Colonic mucosa (tissue), 4 donors: ENCODE measurements at regions not wholly inside any gene's neighbourhood (a gene's known extent, or its start where the extent isn't known, plus 50 kb on each side); places are given as distances from the start of the nearest gene placed in this dataset.

ENCODE experiments used
- DNase-seq: peaks from one replicate; pipeline ENCODE4 v3.0.0-alpha.2; 2020
- H3K27ac ChIP-seq: fragments of 200-600 bp; one replicate; pipeline ENCODE4 v1.8.0; 2021
- H3K27me3 ChIP-seq: fragments of 200-600 bp; one replicate; pipeline ENCODE4 v1.8.0; 2021
- H3K36me3 ChIP-seq: fragments of 200-600 bp; one replicate; pipeline ENCODE4 v1.8.0; 2021
- H3K4me1 ChIP-seq: fragments of 200-600 bp; one replicate; pipeline ENCODE4 v1.8.0; 2021; ENCODE audit warnings: mild to moderate bottlenecking
- H3K4me3 ChIP-seq: fragments of 200-600 bp; one replicate; pipeline ENCODE4 v1.8.0; 2021
- H3K9ac ChIP-seq, 2 donors: one replicate each; pipeline ENCODE4 v1.7.0; 2013; ENCODE audit warnings: control low read depth in 2 of 2, low read depth in 2 of 2, low read length in 2 of 2
- H3K9me3 ChIP-seq: fragments of 200-600 bp; one replicate; pipeline ENCODE4 v1.8.0; 2021
- CTCF ChIP-seq: fragments of 200-600 bp; IDR thresholded peaks from one replicate; pipeline ENCODE4 v1.8.0; 2022; ENCODE audit warnings: antibody characterized with exemption, mild to moderate bottlenecking
- intact Hi-C: fragments of 100-400 bp; cut with DNase I; formaldehyde crosslinking; loops from one replicate; pipeline ENCODE4 v1.14.1; 2022
- donor health status: healthy.
- donor health status: DM: no; HTN: no; CAD: no.
- donor health status: DM: no; HTN: no; CAD: no.

GRCh38 chr2:120530781-120531180, 184.8 kb downstream of the INHBB start:
- Histone ChIP-seq H3K27ac (no peak overlapping the region), H3K4me1 (no peaks in the 10 kb centered on the region), H3K4me3 (no peak overlapping the region), H3K36me3 (no peaks in the 10 kb centered on the region), H3K9ac (no peak overlapping the region), H3K27me3 (no peaks in the 10 kb centered on the region), H3K9me3 (no peaks in the 10 kb centered on the region)
- no peak for TF ChIP-seq CTCF
- intact Hi-C loops, result no loop called here
- DNase-seq, result no peak

- Histone ChIP-seq H3K9me3 (no peaks in the 10 kb centered on the region), H3K36me3 (no peaks in the 10 kb centered on the region), H3K4me3 (no peak overlapping the region), H3K9ac (no peak overlapping the region), H3K27ac (no peak overlapping the region), H3K27me3 (no peaks in the 10 kb centered on the region), H3K4me1 (no peaks in the 10 kb centered on the region)
- intact Hi-C loops, result no loop called here
- TF ChIP-seq CTCF, result no peak
- no peak for DNase-seq
Measured at GRCh38 chr2:120531365-120531764, 185.4 kb downstream of the INHBB start.

- Histone ChIP-seq H3K9ac (no peak overlapping the region), H3K4me3 (no peak overlapping the region), H3K36me3 (no peaks in the 10 kb centered on the region), H3K9me3 (no peaks in the 10 kb centered on the region), H3K4me1 (no peaks in the 10 kb centered on the region), H3K27me3 (no peaks in the 10 kb centered on the region), H3K27ac (no peak overlapping the region)
- no peak for DNase-seq
- TF ChIP-seq CTCF, result no peak
- intact Hi-C loops, result no loop called here
Measured at GRCh38 chr2:120531863-120532600, 186.1 kb downstream of the INHBB start.

- no peak for DNase-seq
Measured at GRCh38 chr2:120533625-120534024, 187.7 kb downstream of the INHBB start.

GRCh38 chr2:120534457-120534856, 188.5 kb downstream of the INHBB start:
- no peak for TF ChIP-seq CTCF
- intact Hi-C loops, result no loop called here
- H3K9me3 ChIP-seq, result no peaks in the 10 kb centered on the region
- no peaks in the 10 kb centered on the region for H3K4me1 ChIP-seq
- H3K27ac ChIP-seq, result no peak overlapping the region
- DNase-seq, result no peak
- H3K4me3 ChIP-seq, result no peak overlapping the region
- no peaks in the 10 kb centered on the region for H3K36me3 ChIP-seq
- H3K27me3 ChIP-seq, result no peaks in the 10 kb centered on the region
- H3K9ac ChIP-seq, result no peak overlapping the region

More at GRCh38 chr2:120533625-120534024, 187.7 kb downstream of the INHBB start:
- intact Hi-C loops, result no loop called here
- Histone ChIP-seq H3K36me3 (no peaks in the 10 kb centered on the region), H3K4me1 (no peaks in the 10 kb centered on the region), H3K27me3 (no peaks in the 10 kb centered on the region), H3K9me3 (no peaks in the 10 kb centered on the region), H3K9ac (no peak overlapping the region), H3K4me3 (no peak overlapping the region), H3K27ac (no peak overlapping the region)
- TF ChIP-seq CTCF, result no peak
